HG02642 (cell line): ENCODE measurements at regions not wholly inside any gene's neighbourhood (a gene's known extent, or its start where the extent isn't known, plus 50 kb on each side); places are given as distances from the start of the nearest gene placed in this dataset.

Source experiments
- ATAC-seq: cut with Tn5 transposase; IDR thresholded peaks from one replicate; pipeline ENCODE4 v1.9.1; 2021; ENCODE audit warnings: mild to moderate bottlenecking; ENCODE audit not compliant: unreplicated experiment, poor library complexity

GRCh38 chr6:43912598-43913371, 142.8 kb downstream of the VEGFA start:
- no peak for ATAC-seq

DNA sequence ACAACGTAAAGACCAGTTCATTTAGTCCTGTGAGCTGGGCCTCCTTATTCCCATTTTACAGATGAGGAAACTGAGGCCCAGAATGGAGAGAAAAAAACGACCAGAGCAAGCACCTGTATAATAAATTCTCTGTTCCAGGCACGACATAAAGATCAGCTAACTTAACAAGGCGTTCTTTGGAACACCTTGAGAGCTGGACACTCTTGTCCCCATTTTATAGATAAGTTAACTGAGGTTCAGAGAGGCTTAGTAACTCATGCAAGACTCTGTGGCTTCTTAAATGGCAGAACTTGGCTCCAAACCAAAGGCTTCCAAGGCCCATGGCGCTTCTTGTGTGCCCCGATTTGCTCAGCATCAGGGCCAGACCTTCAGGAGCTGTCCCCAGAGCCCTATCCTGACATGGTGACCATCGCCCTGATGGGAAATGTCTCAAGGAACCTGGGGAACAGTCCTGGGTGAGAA, 142.1 kb downstream of the VEGFA start:
- ATAC-seq: no peak

- no peak for ATAC-seq
These were observed 141.5 kb downstream of the VEGFA start for GRCh38 chr6:43911354-43912115.

DNA sequence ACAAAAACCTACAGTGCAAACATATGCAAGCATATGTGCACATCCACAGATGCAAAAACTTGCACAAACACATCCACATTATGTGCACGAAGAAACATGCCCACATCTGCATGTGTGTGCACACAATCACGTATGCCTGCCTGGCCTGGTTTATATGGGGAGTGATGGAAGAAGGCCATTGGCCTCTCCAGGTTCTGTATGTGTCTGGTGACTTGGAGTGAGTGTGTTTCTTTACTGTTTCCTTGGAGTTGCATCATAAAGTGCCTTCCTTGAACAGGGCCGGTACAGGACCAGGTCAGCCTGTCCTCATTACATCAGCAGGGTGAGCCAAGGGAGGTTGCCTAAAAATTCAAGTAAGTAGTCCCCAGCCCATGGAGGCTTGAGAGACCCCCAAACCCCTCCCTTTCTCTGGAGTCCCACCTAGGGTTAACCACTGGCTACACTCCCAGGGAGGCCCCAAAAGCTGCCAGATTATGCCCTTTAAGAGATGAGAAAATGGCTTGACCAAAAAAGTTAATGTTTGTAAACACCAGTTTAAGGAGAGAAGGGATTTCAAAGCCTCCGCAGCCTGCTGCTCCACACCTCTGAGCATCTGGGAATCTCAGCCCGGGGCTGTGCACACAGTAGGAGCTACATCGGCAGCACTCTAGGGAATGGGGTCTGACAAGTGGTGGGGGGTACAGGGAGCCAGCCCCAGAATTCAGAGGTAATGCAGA, 140.8 kb downstream of the VEGFA start:
- no peak for ATAC-seq

DNA sequence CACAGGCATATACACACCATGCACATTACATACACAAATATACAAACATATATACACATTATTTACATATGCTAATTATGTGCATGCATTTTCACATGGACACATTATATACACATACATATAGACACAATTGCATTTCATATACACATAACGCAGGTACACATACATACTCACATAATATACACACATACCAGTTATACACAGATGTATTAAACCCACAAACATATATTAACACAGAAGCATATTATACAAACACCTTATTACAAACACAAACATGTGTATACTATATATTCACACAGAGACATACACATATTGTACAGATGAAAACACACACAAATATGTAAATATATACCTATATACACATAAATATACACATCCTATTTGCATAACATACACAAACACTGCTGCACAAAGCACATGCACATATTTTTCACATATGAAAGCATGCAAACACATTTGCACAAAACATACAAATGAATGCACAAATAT, 140.2 kb downstream of the VEGFA start:
- ATAC-seq: no peak

GRCh38 chr6:43909474-43910148, 139.6 kb downstream of the VEGFA start:
- no peak for ATAC-seq

DNA sequence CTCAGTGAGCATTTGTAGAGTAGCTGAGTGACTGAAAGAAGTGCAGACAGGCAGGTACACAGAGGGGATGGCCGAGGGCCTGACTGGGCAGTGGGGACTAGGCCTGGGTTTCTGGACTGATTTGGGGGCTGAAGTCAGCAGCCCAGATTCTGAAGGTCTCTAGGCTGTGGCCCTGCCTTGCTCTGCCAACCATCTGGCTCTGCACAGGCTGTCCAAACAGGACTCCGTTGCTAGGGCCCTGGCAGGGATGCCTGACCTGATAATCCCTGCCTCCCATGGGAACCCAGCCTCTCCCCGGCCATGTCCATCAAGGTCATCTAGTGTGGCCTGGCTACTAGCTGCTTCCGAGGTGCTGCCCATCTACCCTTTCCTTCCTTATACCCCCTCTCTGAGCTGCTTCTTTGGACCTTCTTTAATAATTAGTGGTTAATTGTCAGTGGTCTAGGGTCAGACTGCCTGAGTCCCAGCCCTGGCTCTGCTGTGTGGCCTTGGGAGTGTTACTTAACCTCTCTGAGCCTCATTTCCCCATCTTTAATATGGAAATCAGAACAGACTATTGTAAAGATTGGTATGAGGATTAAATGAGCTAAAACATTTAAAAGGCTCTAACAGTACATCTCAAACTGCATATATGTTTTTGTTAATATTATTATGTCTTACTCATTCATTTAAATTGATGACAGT, 137.9 kb downstream of the VEGFA start:
- no peak for ATAC-seq

DNA sequence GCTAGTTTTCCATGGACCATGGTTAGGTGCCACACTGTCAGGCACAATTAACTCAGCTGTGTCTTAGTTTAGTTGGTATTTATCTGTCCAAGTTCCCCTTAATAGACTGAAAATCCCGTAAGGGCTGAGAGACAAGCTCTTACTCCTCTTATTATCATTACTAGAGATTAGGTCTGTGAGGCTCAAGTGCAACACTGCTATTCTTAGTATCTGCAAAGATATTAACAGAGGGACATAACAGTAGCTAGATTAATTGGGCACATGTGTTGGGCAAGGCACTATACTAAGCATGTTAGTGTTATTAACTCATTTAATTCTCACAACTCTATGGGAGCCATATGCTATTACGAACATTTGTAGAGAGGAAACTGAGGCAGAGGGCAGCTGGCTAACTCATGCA, 137.3 kb downstream of the VEGFA start:
- no peak for ATAC-seq

DNA sequence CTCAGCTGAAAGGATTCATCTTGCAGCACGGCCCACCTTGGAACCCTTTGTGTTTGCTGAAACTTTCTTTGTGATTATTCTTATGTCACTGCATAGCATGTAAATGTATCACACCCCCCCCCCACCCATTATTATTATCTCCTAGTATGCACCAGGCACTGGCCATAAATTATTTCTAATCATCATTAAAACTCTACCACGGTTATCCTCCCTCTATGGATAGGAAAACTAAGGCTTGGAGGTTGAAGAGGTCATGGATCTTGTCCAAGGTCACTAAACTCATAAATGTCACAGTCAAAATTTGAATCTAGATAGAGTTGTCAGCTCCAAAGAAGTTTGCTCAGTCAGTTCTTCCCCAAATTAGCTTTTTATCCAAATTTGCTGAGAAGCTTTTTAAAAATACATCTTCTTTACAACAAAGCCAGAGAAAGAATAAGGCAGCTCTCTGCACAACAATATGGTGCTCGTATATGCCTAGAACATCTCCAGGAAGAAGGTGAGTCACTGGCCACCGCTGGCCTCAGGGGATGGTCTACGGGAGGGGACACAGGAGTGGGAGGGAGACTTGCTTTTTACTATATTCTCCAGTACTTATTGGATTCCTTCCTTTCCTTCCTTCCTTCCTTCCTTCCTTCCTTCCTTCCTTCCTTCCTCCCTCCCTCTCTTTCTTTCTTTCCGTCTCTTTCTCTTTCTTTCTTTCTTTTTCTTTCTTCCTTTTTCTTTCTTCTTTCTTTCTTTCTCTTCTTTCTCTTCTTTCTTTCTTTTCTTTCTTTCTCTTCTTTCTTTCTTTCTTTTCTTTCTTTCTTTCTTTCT, 134.5 kb downstream of the VEGFA start:
- ATAC-seq: no peak

DNA sequence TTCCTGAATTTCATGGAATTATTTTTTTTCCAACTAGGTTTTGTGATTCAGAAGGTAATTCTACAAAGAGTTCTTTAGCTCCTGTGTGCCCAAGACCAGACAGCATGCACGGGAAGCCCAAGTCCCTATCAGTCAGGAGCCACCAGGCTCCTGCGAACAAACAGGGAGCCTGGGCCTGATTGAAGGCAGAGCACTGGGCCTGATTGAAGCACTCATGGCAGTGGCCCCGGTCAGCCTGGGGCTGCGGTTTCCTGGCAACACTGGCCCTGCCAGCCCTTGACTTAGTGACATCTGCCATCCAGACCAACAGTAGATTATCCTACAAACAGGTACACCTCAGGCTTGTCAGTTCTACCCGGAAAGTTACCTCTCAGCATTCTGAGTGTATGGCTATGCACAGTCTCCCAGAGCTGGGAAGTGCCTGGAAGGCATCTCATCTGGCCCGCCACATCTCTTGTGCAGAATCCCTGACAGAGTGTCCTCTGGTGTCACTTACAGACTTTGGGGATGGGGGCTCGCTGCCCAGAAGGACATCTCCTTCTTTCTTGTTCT, 133.8 kb downstream of the VEGFA start:
- ATAC-seq: no peak

DNA sequence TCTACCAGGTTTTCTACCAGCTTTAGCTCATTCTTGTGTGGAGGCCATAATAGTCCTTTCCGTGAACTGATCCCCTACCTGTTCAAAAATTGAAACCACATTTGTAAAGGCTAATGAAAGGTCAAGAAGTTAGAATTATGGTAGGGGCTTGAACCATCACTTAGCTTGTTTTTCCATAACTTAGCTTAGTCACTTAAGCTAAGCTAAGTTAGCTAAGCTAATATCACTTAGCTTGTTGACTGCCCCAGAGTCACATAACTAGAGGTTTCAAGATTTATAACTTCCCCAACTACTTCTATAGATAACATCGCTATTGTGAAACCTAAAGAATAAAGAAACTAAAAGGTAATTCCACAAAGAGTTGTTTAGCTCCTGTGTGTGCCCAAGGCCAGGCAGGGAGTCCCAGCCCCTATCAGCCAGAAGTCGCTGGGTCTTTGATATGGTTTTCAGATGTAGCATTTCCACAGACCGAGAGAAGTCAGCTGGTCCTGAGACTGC, 131.8 kb downstream of the VEGFA start:
- no peak for ATAC-seq

GRCh38 chr6:43900916-43901732, 131.1 kb downstream of the VEGFA start:
- no peak for ATAC-seq

DNA sequence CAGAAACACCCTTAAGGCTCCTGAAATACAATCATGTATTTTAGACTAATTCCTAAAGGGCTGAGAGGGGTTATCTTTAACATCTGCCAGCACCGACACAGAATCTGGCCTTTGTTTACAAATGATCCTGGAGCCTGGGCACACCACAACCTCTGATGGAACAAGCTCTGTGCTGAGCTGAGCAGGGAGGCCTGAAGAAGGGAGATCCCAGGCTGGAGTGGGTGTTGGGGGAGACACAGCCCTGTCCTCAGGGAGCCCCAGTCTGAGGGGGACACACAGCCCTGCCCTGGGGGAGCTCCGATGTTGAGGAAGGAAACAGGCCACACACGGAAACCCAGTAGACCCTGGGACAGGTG, 130.5 kb downstream of the VEGFA start:
- ATAC-seq: no peak

- ATAC-seq: no peak
These were observed 129.8 kb downstream of the VEGFA start for GRCh38 chr6:43899830-43900229.

DNA sequence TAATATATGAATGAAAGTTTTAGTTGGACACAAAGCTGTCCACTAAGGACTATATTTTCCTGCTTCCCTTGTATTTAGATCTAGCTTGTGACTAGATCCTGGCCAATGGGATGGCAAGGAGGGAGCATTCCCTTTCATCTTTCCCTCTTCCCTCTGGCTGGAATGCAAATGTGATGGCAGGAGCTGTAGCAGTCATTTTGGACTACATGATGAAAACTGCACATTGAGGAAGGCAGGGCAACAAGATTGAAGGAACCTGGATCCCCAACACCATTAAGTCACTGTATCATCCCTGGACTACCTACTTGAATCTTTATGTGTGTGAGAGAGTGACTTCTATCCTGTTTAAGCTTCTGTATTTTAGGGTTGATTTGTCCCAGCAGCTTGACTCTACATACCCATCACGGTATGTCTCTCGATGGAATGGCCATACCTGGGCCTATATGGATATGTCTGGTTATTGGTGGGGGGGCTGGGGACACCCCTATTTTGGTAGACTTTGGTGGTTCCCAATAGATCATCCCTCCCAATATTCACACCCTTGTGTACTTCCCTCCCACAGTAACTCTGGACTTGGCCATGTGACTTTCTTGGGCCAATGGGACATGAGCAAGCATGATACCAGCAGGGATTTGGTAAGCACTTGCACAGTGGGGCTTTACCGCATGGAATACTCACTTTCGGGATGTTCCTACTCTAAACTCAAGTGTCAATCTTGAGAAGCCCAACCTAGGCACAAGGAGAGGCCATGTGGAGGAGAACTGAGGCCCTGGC, 128.5 kb downstream of the VEGFA start:
- no peak for ATAC-seq

- no peak for ATAC-seq
These were observed 127.7 kb downstream of the VEGFA start for GRCh38 chr6:43897571-43898302.
